GM06990 (cell line): ENCODE measurements at regions not wholly inside any gene's neighbourhood (a gene's known extent, or its start where the extent isn't known, plus 50 kb on each side); places are given as distances from the start of the nearest gene placed in this dataset.
A peak's percentile ranks its signal among the peaks of the same experiment; 100 is the strongest.

Source experiments
- DNase-seq: peaks from one replicate; pipeline ENCODE4 v3.0.0-alpha.2; 2011; ENCODE audit not compliant: insufficient read length; ENCODE audit errors: extremely low read depth
- H3K27me3 ChIP-seq: replicated peaks from 2 replicates; pipeline ENCODE4 v1.6.0; 2011; ENCODE audit warnings: low read length; ENCODE audit not compliant: control insufficient read depth, insufficient read depth
- H3K36me3 ChIP-seq: 2 replicates; pipeline ENCODE4 v1.5.1; 2011; ENCODE audit warnings: low read length; ENCODE audit not compliant: control insufficient read depth, insufficient read depth
- H3K4me3 ChIP-seq: replicated peaks from 2 replicates; pipeline ENCODE4 v1.5.1; 2011; ENCODE audit warnings: low read depth, mild to moderate bottlenecking, control low read depth, low read length
- TF ChIP-seq, protein P1 (sequence below): IDR thresholded peaks from 2 replicates; pipeline ENCODE4 v1.5.1; 2011; ENCODE audit warnings: low read length, control low read depth, mild to moderate bottlenecking, inconsistent platforms; ENCODE audit not compliant: insufficient read depth, poor library complexity, severe bottlenecking

DNA sequence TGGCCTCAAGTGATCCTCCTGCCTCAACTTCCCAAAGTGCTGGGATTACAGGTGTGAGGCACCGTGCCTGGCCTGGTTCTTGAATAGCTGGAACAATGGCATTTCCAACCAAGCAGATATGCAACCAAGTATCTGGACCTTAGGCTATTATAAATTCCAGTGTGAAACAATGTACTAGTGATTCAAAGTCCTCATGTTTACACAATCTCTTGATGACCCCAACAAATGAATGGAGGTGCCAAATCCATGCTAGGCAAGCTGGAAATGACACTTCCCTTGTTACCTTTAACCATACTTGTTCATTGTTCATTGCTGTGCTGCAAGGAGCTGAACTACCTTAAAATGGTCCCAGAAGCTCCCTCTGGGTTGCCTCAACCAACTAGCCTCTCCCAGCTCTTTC is 282.2 kb upstream of the KLF14 start:
- no peaks in the 10 kb centered on the region for H3K36me3 ChIP-seq
- no peak for DNase-seq
- TF ChIP-seq, protein P1, sequence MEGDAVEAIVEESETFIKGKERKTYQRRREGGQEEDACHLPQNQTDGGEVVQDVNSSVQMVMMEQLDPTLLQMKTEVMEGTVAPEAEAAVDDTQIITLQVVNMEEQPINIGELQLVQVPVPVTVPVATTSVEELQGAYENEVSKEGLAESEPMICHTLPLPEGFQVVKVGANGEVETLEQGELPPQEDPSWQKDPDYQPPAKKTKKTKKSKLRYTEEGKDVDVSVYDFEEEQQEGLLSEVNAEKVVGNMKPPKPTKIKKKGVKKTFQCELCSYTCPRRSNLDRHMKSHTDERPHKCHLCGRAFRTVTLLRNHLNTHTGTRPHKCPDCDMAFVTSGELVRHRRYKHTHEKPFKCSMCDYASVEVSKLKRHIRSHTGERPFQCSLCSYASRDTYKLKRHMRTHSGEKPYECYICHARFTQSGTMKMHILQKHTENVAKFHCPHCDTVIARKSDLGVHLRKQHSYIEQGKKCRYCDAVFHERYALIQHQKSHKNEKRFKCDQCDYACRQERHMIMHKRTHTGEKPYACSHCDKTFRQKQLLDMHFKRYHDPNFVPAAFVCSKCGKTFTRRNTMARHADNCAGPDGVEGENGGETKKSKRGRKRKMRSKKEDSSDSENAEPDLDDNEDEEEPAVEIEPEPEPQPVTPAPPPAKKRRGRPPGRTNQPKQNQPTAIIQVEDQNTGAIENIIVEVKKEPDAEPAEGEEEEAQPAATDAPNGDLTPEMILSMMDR, result no peak
- no peaks in the 10 kb centered on the region for H3K27me3 ChIP-seq
- H3K4me3 ChIP-seq, result no peak overlapping the region

DNA sequence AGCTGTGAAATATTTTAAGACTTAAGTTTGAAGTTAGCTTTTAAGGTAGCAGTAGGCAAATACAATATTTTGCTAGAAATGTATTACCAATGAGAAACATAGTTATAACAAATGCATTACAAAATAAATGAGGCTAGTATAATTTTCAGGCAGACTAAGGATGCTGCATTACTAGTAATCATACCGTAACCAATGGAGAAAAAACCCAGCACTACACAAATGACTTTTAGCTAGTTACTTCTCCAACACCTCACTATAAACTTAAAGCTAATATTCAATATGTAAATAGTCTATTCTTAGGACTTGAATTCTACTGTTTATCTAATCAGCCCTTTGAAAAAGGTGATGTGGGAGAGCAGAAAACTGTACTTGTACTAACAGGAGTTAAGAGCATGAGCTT is 285.3 kb upstream of the KLF14 start:
- no peak for DNase-seq
- H3K4me3 ChIP-seq, result no peak overlapping the region
- H3K27me3 ChIP-seq, result no peaks in the 10 kb centered on the region
- TF ChIP-seq, protein P1, result no peak
- H3K36me3 ChIP-seq, result no peaks in the 10 kb centered on the region

DNA sequence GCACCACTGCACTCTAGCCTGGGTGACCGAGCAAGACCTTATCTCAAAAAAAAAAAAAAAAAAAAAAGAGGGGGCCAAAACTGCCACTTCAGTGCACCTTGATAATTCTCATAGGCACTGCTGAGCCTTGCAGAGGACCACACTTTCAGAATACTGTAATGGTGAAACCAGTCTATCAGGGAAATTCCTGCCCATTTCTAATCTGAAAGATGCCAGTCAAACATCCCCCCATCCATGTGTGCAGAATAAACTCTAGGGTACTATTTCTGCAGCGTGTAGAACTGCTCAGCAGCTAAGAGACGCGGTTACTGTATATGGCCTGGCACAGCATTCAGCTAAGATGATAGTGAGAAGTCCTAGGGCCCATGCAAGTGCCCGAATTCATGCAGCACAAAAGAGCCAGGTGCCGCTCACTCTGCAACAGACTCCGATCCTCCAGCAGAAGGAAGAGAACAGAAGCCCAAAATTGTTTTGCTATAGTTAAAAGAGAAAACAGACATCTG is 286.8 kb upstream of the KLF14 start:
- no peak for DNase-seq
- no peaks in the 10 kb centered on the region for H3K27me3 ChIP-seq
- no peaks in the 10 kb centered on the region for H3K36me3 ChIP-seq
- H3K4me3 ChIP-seq, result peak overlapping the region; percentile 45; the same call in 1 of the 2 replicates
- TF ChIP-seq, protein P1, result no peak

DNA sequence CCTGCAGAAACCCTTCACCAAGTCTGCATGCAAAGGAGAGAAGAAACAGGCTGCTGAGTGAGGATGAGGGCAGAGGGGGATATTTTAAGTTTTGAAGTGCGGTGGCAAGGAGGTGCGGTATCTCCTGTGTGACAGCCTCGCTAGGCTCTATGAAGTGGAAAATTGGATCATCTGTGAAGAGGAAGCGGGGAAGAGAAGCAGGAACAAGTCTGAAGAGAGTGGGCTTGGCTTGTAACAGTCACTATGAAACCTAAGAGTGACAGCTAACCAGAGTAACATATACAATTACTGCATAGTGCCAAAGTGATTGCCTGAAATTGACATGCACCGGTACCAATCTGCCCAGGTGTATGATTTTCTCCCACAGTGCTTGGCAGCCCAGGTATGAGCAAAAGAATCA is 287.5 kb upstream of the KLF14 start:
- Histone ChIP-seq H3K27me3 (no peaks in the 10 kb centered on the region), H3K36me3 (no peaks in the 10 kb centered on the region), H3K4me3 (peak overlapping the region; percentile 45)
- TF ChIP-seq, protein P1, result no peak
- DNase-seq, result no peak

DNA sequence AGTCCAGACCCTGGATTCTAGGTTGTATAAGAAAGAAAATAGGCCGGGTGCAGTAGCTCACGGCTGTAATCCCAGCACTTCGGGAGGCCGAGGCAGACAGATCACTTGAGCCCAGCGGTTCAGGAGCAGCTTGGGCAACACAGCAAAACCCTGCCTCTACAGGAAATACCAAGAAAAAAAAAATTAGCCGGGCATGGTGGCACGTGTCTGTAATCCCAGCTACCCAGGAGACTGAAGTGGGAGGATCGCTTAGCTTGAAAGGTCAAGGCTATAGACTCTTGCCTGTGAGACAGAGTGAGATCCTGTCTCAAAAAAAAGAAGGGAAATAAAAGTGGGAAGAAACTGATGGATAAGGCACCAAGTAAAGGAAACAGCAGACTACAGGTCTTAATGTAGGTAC is 287.9 kb upstream of the KLF14 start:
- no peaks in the 10 kb centered on the region for H3K36me3 ChIP-seq
- DNase-seq, result no peak
- H3K27me3 ChIP-seq, result no peaks in the 10 kb centered on the region
- peak overlapping the region; percentile 45 for H3K4me3 ChIP-seq
- TF ChIP-seq, protein P1, result no peak
